WTC11 (cell line): ENCODE measurements at regions not wholly inside any gene's neighbourhood (a gene's known extent, or its start where the extent isn't known, plus 50 kb on each side); places are given as distances from the start of the nearest gene placed in this dataset.

ENCODE experiments used
- ATAC-seq: fragments of 200-7000 bp; cut with Tn5 transposase; 2 replicates; pipeline ENCODE4 v1.10.0; 2021; ENCODE audit warnings: mild to moderate bottlenecking, moderate library complexity
- CTCF ChIA-PET: fragments of 300-600 bp; sonication (Branson Sonifier 250); formaldehyde crosslinking; loops from one replicate; lab custom pipeline; 2021; ENCODE audit warnings: antibody characterized with exemption; lab: Charles Lee
- POLR2A ChIA-PET: fragments of 350-600 bp; sonication (Branson Sonifier 250); formaldehyde crosslinking; loops from one replicate; lab custom pipeline; 2021; ENCODE audit warnings: antibody characterized with exemption; lab: Charles Lee
- DNase-seq: peaks from one replicate; pipeline ENCODE4 v3.0.0; 2021; ENCODE audit warnings: low spot score
- H3K27ac Mint-ChIP-seq: 2 replicates; pipeline ENCODE4 v1.8.0; 2021; ENCODE audit warnings: mixed read lengths
- H3K27me3 Mint-ChIP-seq: 2 replicates; pipeline ENCODE4 v1.8.0; 2021; ENCODE audit warnings: low read depth, mild to moderate bottlenecking, moderate library complexity, mixed read lengths
- H3K36me3 Mint-ChIP-seq: 2 replicates; pipeline ENCODE4 v1.8.0; 2021; ENCODE audit warnings: mixed read lengths
- H3K4me1 Mint-ChIP-seq: 2 replicates; pipeline ENCODE4 v1.8.0; 2022; ENCODE audit warnings: mixed read lengths
- H3K4me3 Mint-ChIP-seq: 2 replicates; pipeline ENCODE4 v1.8.0; 2021; ENCODE audit warnings: mild to moderate bottlenecking, moderate library complexity, mixed read lengths
- H3K9me3 Mint-ChIP-seq: 2 replicates; pipeline ENCODE4 v1.8.0; 2021; ENCODE audit warnings: mixed read lengths
- E2F5 ChIP-seq: sonication (generic); formaldehyde crosslinking; IDR thresholded peaks from 2 replicates; pipeline ENCODE4 v1.8.1; 2022; ENCODE audit warnings: mild to moderate bottlenecking, moderate library complexity, missing genetic modification reagents
- ESRRA ChIP-seq: sonication (generic); formaldehyde crosslinking; IDR thresholded peaks from 2 replicates; pipeline ENCODE4 v1.8.1; 2022; ENCODE audit warnings: mild to moderate bottlenecking, missing genetic modification reagents, borderline replicate concordance
- FOXP1 ChIP-seq: sonication (generic); formaldehyde crosslinking; IDR thresholded peaks from 2 replicates; pipeline ENCODE4 v1.8.0; 2022; ENCODE audit warnings: missing genetic modification reagents, mild to moderate bottlenecking, moderate library complexity, borderline replicate concordance
- GTF2I ChIP-seq: fragments of 250-450 bp; sonication (Bioruptor Pico); conservative IDR thresholded peaks from 2 replicates; pipeline ENCODE4 v1.4.0; 2021; ENCODE audit warnings: mild to moderate bottlenecking
- IRF2 ChIP-seq: sonication (generic); formaldehyde crosslinking; IDR thresholded peaks from 2 replicates; pipeline ENCODE4 v1.8.0; 2022; ENCODE audit warnings: low read depth, missing genetic modification reagents, borderline replicate concordance
- MYBL2 ChIP-seq: sonication (generic); formaldehyde crosslinking; IDR thresholded peaks from 2 replicates; pipeline ENCODE4 v1.8.1; 2023; ENCODE audit warnings: mild to moderate bottlenecking, moderate library complexity, missing genetic modification reagents
- NR1H2 ChIP-seq: sonication (generic); formaldehyde crosslinking; IDR thresholded peaks from 2 replicates; pipeline ENCODE4 v1.9.0; 2021; ENCODE audit warnings: mild to moderate bottlenecking, moderate library complexity, missing genetic modification reagents
- NR3C1 ChIP-seq: sonication (generic); formaldehyde crosslinking; conservative IDR thresholded peaks from 2 replicates; pipeline ENCODE4 v1.8.1; 2023; ENCODE audit warnings: low read depth, mild to moderate bottlenecking, missing genetic modification reagents
- RORB ChIP-seq: fragments of 250-450 bp; sonication (Bioruptor Pico); IDR thresholded peaks from 2 replicates; pipeline ENCODE4 v1.9.0; 2021; ENCODE audit warnings: mild to moderate bottlenecking
- SMAD4 ChIP-seq: sonication (generic); formaldehyde crosslinking; IDR thresholded peaks from 2 replicates; pipeline ENCODE4 v1.8.0; 2022; ENCODE audit warnings: mild to moderate bottlenecking, missing genetic modification reagents
- SP1 ChIP-seq: sonication (generic); formaldehyde crosslinking; conservative IDR thresholded peaks from 2 replicates; pipeline ENCODE4 v1.8.1; 2022; ENCODE audit warnings: missing genetic modification reagents
- TCF7 ChIP-seq: sonication (generic); formaldehyde crosslinking; IDR thresholded peaks from 2 replicates; pipeline ENCODE4 v1.8.0; 2022; ENCODE audit warnings: mild to moderate bottlenecking, low read depth, missing genetic modification reagents, moderate library complexity
- ZNF263 ChIP-seq: sonication (generic); formaldehyde crosslinking; IDR thresholded peaks from 2 replicates; pipeline ENCODE4 v1.8.1; 2022; ENCODE audit warnings: low read depth, mild to moderate bottlenecking, moderate library complexity, missing genetic modification reagents
- ZNF317 ChIP-seq: sonication (generic); formaldehyde crosslinking; IDR thresholded peaks from 2 replicates; pipeline ENCODE4 v1.8.1; 2023; ENCODE audit warnings: low read depth, mild to moderate bottlenecking, moderate library complexity, missing genetic modification reagents, borderline replicate concordance
- TF ChIP-seq, protein P1 (sequence below): sonication (generic); formaldehyde crosslinking; conservative IDR thresholded peaks from 2 replicates; pipeline ENCODE4 v1.8.1; 2022; ENCODE audit warnings: mild to moderate bottlenecking, missing genetic modification reagents
- TF ChIP-seq, protein P2 (sequence below): sonication (generic); formaldehyde crosslinking; conservative IDR thresholded peaks from 2 replicates; pipeline ENCODE4 v1.8.1; 2023; ENCODE audit warnings: mild to moderate bottlenecking, low read depth, missing genetic modification reagents, moderate library complexity
- TF ChIP-seq, protein P3 (sequence below): fragments of 250-450 bp; sonication (Bioruptor Pico); IDR thresholded peaks from 2 replicates; pipeline ENCODE4 v2.1.2; 2022; ENCODE audit warnings: mild to moderate bottlenecking, moderate library complexity

GRCh38 chr21:35482096-35482495, 433.0 kb upstream of the RUNX1 start:
- ATAC-seq = no peak
- ChIA-PET POLR2A (no interaction called here), CTCF (no interaction called here)
- Mint-ChIP-seq H3K4me3 (no peak overlapping the region), H3K4me1 (0 out of 2 replicates have a peak, but pooled peaks cover 5% of the 10 kb centered on the region), H3K27ac (no peak overlapping the region), H3K27me3 (peaks cover 3% of the 10 kb centered on the region; the same call in 1 of the 2 replicates), H3K36me3 (peaks cover 23% of the 10 kb centered on the region), H3K9me3 (peaks cover 34% of the 10 kb centered on the region)
- TF ChIP-seq, protein P1, sequence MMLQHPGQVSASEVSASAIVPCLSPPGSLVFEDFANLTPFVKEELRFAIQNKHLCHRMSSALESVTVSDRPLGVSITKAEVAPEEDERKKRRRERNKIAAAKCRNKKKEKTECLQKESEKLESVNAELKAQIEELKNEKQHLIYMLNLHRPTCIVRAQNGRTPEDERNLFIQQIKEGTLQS (CRISPR knock-in tag) = no peak
- TF ChIP-seq FOXP1 (CRISPR knock-in tag) (no peak), ESRRA (CRISPR knock-in tag) (no peak), NR3C1 (CRISPR knock-in tag) (no peak)
- DNase-seq = no peak

GRCh38 chr21:35481005-35481404, 431.9 kb upstream of the RUNX1 start:
- H3K4me1 Mint-ChIP-seq = peaks cover 12% of the 10 kb centered on the region
- TF ChIP-seq MYBL2 (CRISPR knock-in tag) (no peak), ZNF263 (no peak), SMAD4 (CRISPR knock-in tag) (no peak), NR1H2 (CRISPR knock-in tag) (no peak), E2F5 (CRISPR knock-in tag) (no peak), ZNF317 (CRISPR knock-in tag) (no peak), SP1 (CRISPR knock-in tag) (no peak), TCF7 (CRISPR knock-in tag) (no peak), RORB (no peak), ESRRA (CRISPR knock-in tag) (no peak)
- H3K27ac Mint-ChIP-seq = no peak overlapping the region
- ATAC-seq = no peak
- H3K4me3 Mint-ChIP-seq = no peak overlapping the region
- H3K9me3 Mint-ChIP-seq = peaks cover 34% of the 10 kb centered on the region
- ChIA-PET POLR2A (no interaction called here), CTCF (no interaction called here)
- peaks cover 3% of the 10 kb centered on the region; the same call in 1 of the 2 replicates for H3K27me3 Mint-ChIP-seq
- H3K36me3 Mint-ChIP-seq = peaks cover 23% of the 10 kb centered on the region
- DNase-seq = no peak

GRCh38 chr21:35479529-35479928, 430.4 kb upstream of the RUNX1 start:
- TF ChIP-seq GTF2I (CRISPR knock-in tag) (no peak), IRF2 (CRISPR knock-in tag) (no peak)
- TF ChIP-seq, protein P2, sequence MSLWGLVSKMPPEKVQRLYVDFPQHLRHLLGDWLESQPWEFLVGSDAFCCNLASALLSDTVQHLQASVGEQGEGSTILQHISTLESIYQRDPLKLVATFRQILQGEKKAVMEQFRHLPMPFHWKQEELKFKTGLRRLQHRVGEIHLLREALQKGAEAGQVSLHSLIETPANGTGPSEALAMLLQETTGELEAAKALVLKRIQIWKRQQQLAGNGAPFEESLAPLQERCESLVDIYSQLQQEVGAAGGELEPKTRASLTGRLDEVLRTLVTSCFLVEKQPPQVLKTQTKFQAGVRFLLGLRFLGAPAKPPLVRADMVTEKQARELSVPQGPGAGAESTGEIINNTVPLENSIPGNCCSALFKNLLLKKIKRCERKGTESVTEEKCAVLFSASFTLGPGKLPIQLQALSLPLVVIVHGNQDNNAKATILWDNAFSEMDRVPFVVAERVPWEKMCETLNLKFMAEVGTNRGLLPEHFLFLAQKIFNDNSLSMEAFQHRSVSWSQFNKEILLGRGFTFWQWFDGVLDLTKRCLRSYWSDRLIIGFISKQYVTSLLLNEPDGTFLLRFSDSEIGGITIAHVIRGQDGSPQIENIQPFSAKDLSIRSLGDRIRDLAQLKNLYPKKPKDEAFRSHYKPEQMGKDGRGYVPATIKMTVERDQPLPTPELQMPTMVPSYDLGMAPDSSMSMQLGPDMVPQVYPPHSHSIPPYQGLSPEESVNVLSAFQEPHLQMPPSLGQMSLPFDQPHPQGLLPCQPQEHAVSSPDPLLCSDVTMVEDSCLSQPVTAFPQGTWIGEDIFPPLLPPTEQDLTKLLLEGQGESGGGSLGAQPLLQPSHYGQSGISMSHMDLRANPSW (CRISPR knock-in tag) = no peak
- TF ChIP-seq, protein P3, sequence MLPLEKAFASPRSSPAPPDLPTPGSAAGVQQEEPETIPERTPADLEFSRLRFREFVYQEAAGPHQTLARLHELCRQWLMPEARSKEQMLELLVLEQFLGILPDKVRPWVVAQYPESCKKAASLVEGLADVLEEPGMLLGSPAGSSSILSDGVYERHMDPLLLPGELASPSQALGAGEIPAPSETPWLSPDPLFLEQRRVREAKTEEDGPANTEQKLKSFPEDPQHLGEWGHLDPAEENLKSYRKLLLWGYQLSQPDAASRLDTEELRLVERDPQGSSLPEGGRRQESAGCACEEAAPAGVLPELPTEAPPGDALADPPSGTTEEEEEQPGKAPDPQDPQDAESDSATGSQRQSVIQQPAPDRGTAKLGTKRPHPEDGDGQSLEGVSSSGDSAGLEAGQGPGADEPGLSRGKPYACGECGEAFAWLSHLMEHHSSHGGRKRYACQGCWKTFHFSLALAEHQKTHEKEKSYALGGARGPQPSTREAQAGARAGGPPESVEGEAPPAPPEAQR (CRISPR knock-in tag) = no peak
- Mint-ChIP-seq H3K36me3 (peaks cover 23% of the 10 kb centered on the region), H3K27ac (no peak overlapping the region), H3K4me3 (no peak overlapping the region), H3K4me1 (peaks cover 26% of the 10 kb centered on the region), H3K27me3 (peaks cover 2% of the 10 kb centered on the region; the same call in 1 of the 2 replicates), H3K9me3 (peaks cover 34% of the 10 kb centered on the region)
- ChIA-PET CTCF (no interaction called here), POLR2A (no interaction called here)
- DNase-seq (no peak), ATAC-seq (no peak)
